Upper lobe of left lung (tissue), 4 donors: ENCODE measurements at regions not wholly inside any gene's neighbourhood (a gene's known extent, or its start where the extent isn't known, plus 50 kb on each side); places are given as distances from the start of the nearest gene placed in this dataset.

Experiments used
- EP300 ChIP-seq, 4 donors: sonication (generic); formaldehyde crosslinking; IDR thresholded peaks; one replicate each; pipeline ENCODE4 v1.5.1; 2017; ENCODE audit warnings: antibody characterized with exemption in 4 of 4, control low read depth in 2 of 4
- POLR2A ChIP-seq, 4 donors: fragments of 450-650 bp; IDR thresholded peaks; one replicate each; pipeline ENCODE4 v1.5.1; 2016 to 2017; ENCODE audit warnings: antibody characterized with exemption in 4 of 4, mild to moderate bottlenecking in 2 of 4
- POLR2AphosphoS5 ChIP-seq, 2 donors: sonication (generic); formaldehyde crosslinking; IDR thresholded peaks; one replicate each; pipeline ENCODE4 v1.5.1; 2017; ENCODE audit warnings: antibody characterized with exemption in 2 of 2
- TF ChIP-seq, protein P1 (sequence below), 6 experiments: fragments of 450-650 bp in 4 of 6; fragments of 200-600 bp in 2 of 6; sonication (generic) in 2 of 6; IDR thresholded peaks; one replicate each; pipeline ENCODE4 v1.5.1; 2016 to 2019; ENCODE audit warnings: antibody characterized with exemption in 6 of 6

DNA sequence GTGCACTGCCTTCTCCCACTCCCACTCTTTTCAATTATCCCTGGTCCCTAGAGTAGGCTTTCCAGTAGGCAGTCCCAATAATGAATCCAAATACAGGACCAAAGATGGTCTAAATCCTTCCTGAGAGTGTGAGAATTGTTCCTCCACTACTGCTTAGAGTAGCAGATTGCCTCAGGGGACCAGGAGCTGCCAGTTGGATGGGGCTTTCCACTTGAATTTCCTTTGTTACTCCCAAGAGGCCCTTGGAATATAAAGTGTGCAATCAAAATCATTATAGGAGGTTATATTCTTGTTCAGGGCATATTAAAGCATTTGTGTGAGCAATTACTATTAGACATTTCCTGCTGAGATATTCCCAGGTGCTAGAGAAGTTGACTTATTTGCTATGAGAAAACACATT is 156.6 kb upstream of the TLL1 start:
- no peak for TF ChIP-seq POLR2A (IDR thresholded peaks at IDR 0.05)
- TF ChIP-seq, protein P1, sequence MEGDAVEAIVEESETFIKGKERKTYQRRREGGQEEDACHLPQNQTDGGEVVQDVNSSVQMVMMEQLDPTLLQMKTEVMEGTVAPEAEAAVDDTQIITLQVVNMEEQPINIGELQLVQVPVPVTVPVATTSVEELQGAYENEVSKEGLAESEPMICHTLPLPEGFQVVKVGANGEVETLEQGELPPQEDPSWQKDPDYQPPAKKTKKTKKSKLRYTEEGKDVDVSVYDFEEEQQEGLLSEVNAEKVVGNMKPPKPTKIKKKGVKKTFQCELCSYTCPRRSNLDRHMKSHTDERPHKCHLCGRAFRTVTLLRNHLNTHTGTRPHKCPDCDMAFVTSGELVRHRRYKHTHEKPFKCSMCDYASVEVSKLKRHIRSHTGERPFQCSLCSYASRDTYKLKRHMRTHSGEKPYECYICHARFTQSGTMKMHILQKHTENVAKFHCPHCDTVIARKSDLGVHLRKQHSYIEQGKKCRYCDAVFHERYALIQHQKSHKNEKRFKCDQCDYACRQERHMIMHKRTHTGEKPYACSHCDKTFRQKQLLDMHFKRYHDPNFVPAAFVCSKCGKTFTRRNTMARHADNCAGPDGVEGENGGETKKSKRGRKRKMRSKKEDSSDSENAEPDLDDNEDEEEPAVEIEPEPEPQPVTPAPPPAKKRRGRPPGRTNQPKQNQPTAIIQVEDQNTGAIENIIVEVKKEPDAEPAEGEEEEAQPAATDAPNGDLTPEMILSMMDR (IDR thresholded peaks at IDR 0.05) = no peak
- no peak for TF ChIP-seq EP300 (IDR thresholded peaks at IDR 0.05)
- no peak for TF ChIP-seq POLR2AphosphoS5 (IDR thresholded peaks at IDR 0.05)
